Small intestine (tissue), 7 donors: ENCODE measurements at regions not wholly inside any gene's neighbourhood (a gene's known extent, or its start where the extent isn't known, plus 50 kb on each side); places are given as distances from the start of the nearest gene placed in this dataset.

ENCODE experiments used
- DNase-seq, 2 donors: peaks; one replicate each; pipeline versions ENCODE4 v3.0.0 to v3.0.0-alpha.2; 2013
- FAIRE-seq: peaks from 2 replicates; lab custom pipeline; 2012; peaks lifted over from hg19 to GRCh38; lab: Jason Lieb, UNC
- H3K27ac ChIP-seq, 3 donors: one replicate each; pipeline ENCODE4 v1.5.1; 2013; ENCODE audit warnings: low read length in 2 of 3, mild to moderate bottlenecking in 2 of 3, control low read depth in 1 of 3, inconsistent platforms in 1 of 3, low read depth in 1 of 3, moderate library complexity in 1 of 3
- H3K27me3 ChIP-seq, 3 donors: one replicate each; pipeline ENCODE4 v1.6.1; 2013; ENCODE audit warnings: low read length in 3 of 3, inconsistent platforms in 1 of 3; ENCODE audit not compliant: control insufficient read depth in 3 of 3, insufficient read depth in 3 of 3
- H3K36me3 ChIP-seq, 3 donors: one replicate each; pipeline ENCODE4 v1.6.1; 2013; ENCODE audit warnings: low read length in 3 of 3, inconsistent platforms in 1 of 3, low read depth in 1 of 3, mild to moderate bottlenecking in 1 of 3, moderate library complexity in 1 of 3; ENCODE audit not compliant: control insufficient read depth in 3 of 3, insufficient read depth in 2 of 3
- H3K4me1 ChIP-seq, 3 donors: one replicate each; pipeline ENCODE4 v1.6.1; 2013; ENCODE audit warnings: low read length in 2 of 3, inconsistent platforms in 1 of 3, low read depth in 1 of 3, mild to moderate bottlenecking in 1 of 3, moderate library complexity in 1 of 3; ENCODE audit not compliant: control insufficient read depth in 3 of 3, insufficient read depth in 2 of 3
- H3K4me3 ChIP-seq, 3 donors: one replicate each; pipeline ENCODE4 v1.5.1; 2013; ENCODE audit warnings: low read length in 3 of 3, control low read depth in 1 of 3, inconsistent platforms in 1 of 3, low read depth in 1 of 3, mild to moderate bottlenecking in 1 of 3, moderate library complexity in 1 of 3
- H3K9me3 ChIP-seq, 2 donors: one replicate each; pipeline ENCODE4 v1.6.1; 2013; ENCODE audit warnings: low read depth in 1 of 2, low read length in 1 of 2; ENCODE audit not compliant: control insufficient read depth in 2 of 2, insufficient read depth in 1 of 2
- WGBS, 3 donors: extraction: QIAGEN DNeasy Blood & Tissue Kit; methylation state at CpG; one replicate each; pipeline ENCODE4 v1.1.7; 2013; 5-methylcytosine and 5-hydroxymethylcytosine counted together
- donor health status: healthy with polysubstance abuse.
- donor health status: control.
- donor health status: control.
- donor health status: Bipolar disorder and iron deficiency.
- donor health status: healthy.

GRCh38 chr16:74123195-74123594 is 173.4 kb upstream of the PSMD7 start:
- Histone ChIP-seq H3K27me3 (no peaks in the 10 kb centered on the region), H3K36me3 (no peaks in the 10 kb centered on the region), H3K4me1 (no peaks in the 10 kb centered on the region), H3K27ac (no peak overlapping the region), H3K4me3 (no peak overlapping the region), H3K9me3 (no peaks in the 10 kb centered on the region)
- DNase-seq (no peak), FAIRE-seq (no peak)
- 71 to 80% (median 75%) methylated on average over 4 of the region's 4 CpGs for WGBS, 3 donors

GRCh38 chr16:74117798-74118197 is 178.8 kb upstream of the PSMD7 start:
- WGBS, 3 donors = 68 to 77% (median 76%) methylated on average over 4 of the region's 4 CpGs
- Histone ChIP-seq H3K4me1 (no peaks in the 10 kb centered on the region), H3K27me3 (no peaks in the 10 kb centered on the region), H3K36me3 (no peaks in the 10 kb centered on the region), H3K4me3 (no peak overlapping the region), H3K27ac (no peak overlapping the region), H3K9me3 (no peaks in the 10 kb centered on the region)
- DNase-seq = no peak
- FAIRE-seq = no peak

- Histone ChIP-seq H3K4me1 (no peaks in the 10 kb centered on the region), H3K36me3 (no peaks in the 10 kb centered on the region), H3K27ac (no peak overlapping the region), H3K9me3 (no peaks in the 10 kb centered on the region), H3K4me3 (no peak overlapping the region), H3K27me3 (no peaks in the 10 kb centered on the region)
- DNase-seq = no peak
- no peak for FAIRE-seq
- 88 to 93% (median 89%) methylated on average over 8 of the region's 8 CpGs for WGBS, 3 donors
Observed at GRCh38 chr16:74113545-74113944, 183.1 kb upstream of the PSMD7 start.

- 64 to 82% (median 76%) methylated on average over 2 of the region's 2 CpGs for WGBS, 3 donors
- no peaks in the 10 kb centered on the region for H3K36me3 ChIP-seq
- no peaks in the 10 kb centered on the region for H3K4me1 ChIP-seq
- H3K4me3 ChIP-seq = no peak overlapping the region
- H3K27me3 ChIP-seq = no peaks in the 10 kb centered on the region
- FAIRE-seq = no peak
- H3K27ac ChIP-seq = no peak overlapping the region
- no peaks in the 10 kb centered on the region for H3K9me3 ChIP-seq
- DNase-seq = no peak
Observed at GRCh38 chr16:74111456-74111982, 185.1 kb upstream of the PSMD7 start.

- no peak for FAIRE-seq
- peak; percentile 47 to 54 for DNase-seq
- H3K36me3 ChIP-seq = no peaks in the 10 kb centered on the region
- H3K4me3 ChIP-seq = no peak overlapping the region
- H3K4me1 ChIP-seq = no peaks in the 10 kb centered on the region
- H3K9me3 ChIP-seq = no peaks in the 10 kb centered on the region
- H3K27me3 ChIP-seq = peaks cover 0 to 2% (median 0%) of the 10 kb centered on the region in 3 donors
- no peak overlapping the region for H3K27ac ChIP-seq
- 39 to 49% (median 42%) methylated on average over 18 of the region's 18 CpGs for WGBS, 3 donors
Observed at GRCh38 chr16:74107795-74108610, 188.6 kb upstream of the PSMD7 start.

GRCh38 chr16:74104022-74104421 is 192.6 kb upstream of the PSMD7 start:
- peaks cover 0 to 2% (median 0%) of the 10 kb centered on the region in 3 donors for H3K27me3 ChIP-seq
- H3K36me3 ChIP-seq = no peaks in the 10 kb centered on the region
- FAIRE-seq (no peak), DNase-seq (no peak)
- no peaks in the 10 kb centered on the region for H3K4me1 ChIP-seq
- 31 to 49% (median 31%) methylated on average over 2 of the region's 2 CpGs for WGBS, 3 donors
- H3K4me3 ChIP-seq = no peak overlapping the region
- no peak overlapping the region for H3K27ac ChIP-seq
- no peaks in the 10 kb centered on the region for H3K9me3 ChIP-seq

- Histone ChIP-seq H3K9me3 (no peaks in the 10 kb centered on the region), H3K4me3 (no peak overlapping the region), H3K27ac (no peak overlapping the region), H3K4me1 (no peaks in the 10 kb centered on the region), H3K27me3 (peaks cover 0 to 2% (median 0%) of the 10 kb centered on the region in 3 donors), H3K36me3 (no peaks in the 10 kb centered on the region)
- DNase-seq (no peak), FAIRE-seq (no peak)
- WGBS, 3 donors = 52 to 81% (median 53%) methylated on average over 1 of the region's 1 CpG
Observed at GRCh38 chr16:74101379-74102137, 195.1 kb upstream of the PSMD7 start.

- no peaks in the 10 kb centered on the region for H3K4me1 ChIP-seq
- no peak for FAIRE-seq
- peaks cover 0 to 2% (median 0%) of the 10 kb centered on the region in 3 donors for H3K27me3 ChIP-seq
- H3K36me3 ChIP-seq = no peaks in the 10 kb centered on the region
- no peak overlapping the region for H3K4me3 ChIP-seq
- H3K27ac ChIP-seq = no peak overlapping the region
- no peak for DNase-seq
- WGBS, 3 donors = 40 to 43% (median 42%) methylated on average over 7 of the region's 7 CpGs
- H3K9me3 ChIP-seq = no peaks in the 10 kb centered on the region
Observed at GRCh38 chr16:74100395-74101326, 196.0 kb upstream of the PSMD7 start.
